ENCODE measurements at regions not wholly inside any gene's neighbourhood (a gene's known extent, or its start where the extent isn't known, plus 50 kb on each side); places are given as distances from the start of the nearest gene placed in this dataset.

DNA sequence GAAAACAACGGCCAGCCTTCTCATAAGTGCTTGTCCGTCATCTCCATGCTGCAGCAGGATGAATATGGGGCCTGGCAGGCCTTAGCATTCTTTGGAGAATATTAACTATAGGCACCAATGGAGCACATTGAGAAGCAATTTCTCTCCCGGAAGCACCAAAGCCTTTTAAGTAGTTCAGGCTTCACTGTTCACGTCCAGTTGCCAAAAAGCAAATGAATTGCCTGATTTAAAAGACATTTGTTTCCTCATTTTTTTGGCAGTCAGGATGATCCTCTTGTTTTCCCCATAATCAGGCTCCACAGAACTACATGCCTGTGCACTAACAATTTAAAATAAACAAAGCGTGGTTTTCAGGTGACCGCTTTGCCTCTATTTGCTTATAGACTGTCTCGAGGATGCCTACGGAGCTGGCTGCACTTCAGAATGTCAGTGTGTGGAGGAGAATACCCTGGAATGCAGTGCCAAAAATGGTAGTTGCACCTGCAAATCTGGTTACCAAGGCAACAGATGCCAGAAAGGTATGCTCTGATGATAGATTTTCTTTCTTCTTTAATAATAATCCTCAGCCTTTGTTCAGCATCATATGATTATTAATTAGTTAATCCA is 725.2 kb upstream of the GOLIM4 start:
- Histone ChIP-seq H3K27me3 (ENCODE audit: insufficient read depth, low read length, poor library complexity) (no peaks in the 10 kb centered on the region), H4K20me1 (ENCODE audit: insufficient read depth, low read length) (no peaks in the 10 kb centered on the region; the same call in 1 of the 2 replicates), H3K4me2 (ENCODE audit: insufficient read depth, low read length) (no peak overlapping the region), H3K36me3 (ENCODE audit: insufficient read depth, low read length) (no peaks in the 10 kb centered on the region), H3K9me3 (ENCODE audit: insufficient read depth, low read length, severe bottlenecking) (no peaks in the 10 kb centered on the region), H2AFZ (ENCODE audit: low read depth, low read length) (no peak overlapping the region), H3K9ac (ENCODE audit: low read depth, low read length) (no peak overlapping the region), H3K79me2 (ENCODE audit: insufficient read depth, low read length) (no peaks in the 10 kb centered on the region), H3K4me3 (ENCODE audit: low read depth in 1 of 2, low read length in 2 of 2) (no peak overlapping the region), H3K27ac (ENCODE audit: low read length) (no peak overlapping the region), H3K4me1 (ENCODE audit: insufficient read depth, low read length) (no peaks in the 10 kb centered on the region)
- TF ChIP-seq, protein P1, sequence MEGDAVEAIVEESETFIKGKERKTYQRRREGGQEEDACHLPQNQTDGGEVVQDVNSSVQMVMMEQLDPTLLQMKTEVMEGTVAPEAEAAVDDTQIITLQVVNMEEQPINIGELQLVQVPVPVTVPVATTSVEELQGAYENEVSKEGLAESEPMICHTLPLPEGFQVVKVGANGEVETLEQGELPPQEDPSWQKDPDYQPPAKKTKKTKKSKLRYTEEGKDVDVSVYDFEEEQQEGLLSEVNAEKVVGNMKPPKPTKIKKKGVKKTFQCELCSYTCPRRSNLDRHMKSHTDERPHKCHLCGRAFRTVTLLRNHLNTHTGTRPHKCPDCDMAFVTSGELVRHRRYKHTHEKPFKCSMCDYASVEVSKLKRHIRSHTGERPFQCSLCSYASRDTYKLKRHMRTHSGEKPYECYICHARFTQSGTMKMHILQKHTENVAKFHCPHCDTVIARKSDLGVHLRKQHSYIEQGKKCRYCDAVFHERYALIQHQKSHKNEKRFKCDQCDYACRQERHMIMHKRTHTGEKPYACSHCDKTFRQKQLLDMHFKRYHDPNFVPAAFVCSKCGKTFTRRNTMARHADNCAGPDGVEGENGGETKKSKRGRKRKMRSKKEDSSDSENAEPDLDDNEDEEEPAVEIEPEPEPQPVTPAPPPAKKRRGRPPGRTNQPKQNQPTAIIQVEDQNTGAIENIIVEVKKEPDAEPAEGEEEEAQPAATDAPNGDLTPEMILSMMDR (IDR thresholded peaks at IDR 0.05; ENCODE audit: borderline replicate concordance, extremely low read depth, low read length, poor library complexity, severe bottlenecking) = no peak
- DNase-seq (no peak), ATAC-seq (ENCODE audit: insufficient read depth, low read depth) (no peak)

DNA sequence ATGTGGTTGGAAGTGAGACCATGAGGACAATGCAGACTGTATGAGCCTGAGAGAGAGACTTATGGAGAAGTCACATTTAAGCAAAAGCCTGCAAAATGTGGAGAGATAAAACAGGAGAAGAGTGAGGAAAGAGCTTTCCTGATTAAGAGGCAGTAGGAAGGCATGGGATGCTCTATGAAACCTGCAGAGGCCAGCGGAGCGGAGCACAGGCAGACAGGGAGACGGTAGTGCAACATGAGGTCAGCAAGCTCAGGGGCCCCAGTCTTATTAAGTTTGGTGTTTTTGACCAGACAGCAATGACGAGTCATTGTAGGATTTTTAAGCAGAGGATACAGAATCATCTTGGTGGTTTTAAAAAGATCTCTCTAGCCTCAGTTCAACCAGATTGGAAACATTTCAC is 721.5 kb upstream of the GOLIM4 start:
- Histone ChIP-seq H3K79me2 (ENCODE audit: insufficient read depth, low read length) (no peaks in the 10 kb centered on the region), H3K4me3 (ENCODE audit: low read depth in 1 of 2, low read length in 2 of 2) (no peak overlapping the region), H3K27ac (ENCODE audit: low read length) (no peak overlapping the region), H3K27me3 (ENCODE audit: insufficient read depth, low read length, poor library complexity) (no peaks in the 10 kb centered on the region), H2AFZ (ENCODE audit: low read depth, low read length) (no peak overlapping the region), H4K20me1 (ENCODE audit: insufficient read depth, low read length) (no peaks in the 10 kb centered on the region; the same call in 1 of the 2 replicates), H3K4me1 (ENCODE audit: insufficient read depth, low read length) (no peaks in the 10 kb centered on the region), H3K36me3 (ENCODE audit: insufficient read depth, low read length) (no peaks in the 10 kb centered on the region), H3K4me2 (ENCODE audit: insufficient read depth, low read length) (no peak overlapping the region), H3K9me3 (ENCODE audit: insufficient read depth, low read length, severe bottlenecking) (no peaks in the 10 kb centered on the region), H3K9ac (ENCODE audit: low read depth, low read length) (no peak overlapping the region)
- TF ChIP-seq, protein P1 (IDR thresholded peaks at IDR 0.05; ENCODE audit: borderline replicate concordance, extremely low read depth, low read length, poor library complexity, severe bottlenecking) = no peak
- no peak for DNase-seq
- ATAC-seq (ENCODE audit: insufficient read depth, low read depth) = no peak

DNA sequence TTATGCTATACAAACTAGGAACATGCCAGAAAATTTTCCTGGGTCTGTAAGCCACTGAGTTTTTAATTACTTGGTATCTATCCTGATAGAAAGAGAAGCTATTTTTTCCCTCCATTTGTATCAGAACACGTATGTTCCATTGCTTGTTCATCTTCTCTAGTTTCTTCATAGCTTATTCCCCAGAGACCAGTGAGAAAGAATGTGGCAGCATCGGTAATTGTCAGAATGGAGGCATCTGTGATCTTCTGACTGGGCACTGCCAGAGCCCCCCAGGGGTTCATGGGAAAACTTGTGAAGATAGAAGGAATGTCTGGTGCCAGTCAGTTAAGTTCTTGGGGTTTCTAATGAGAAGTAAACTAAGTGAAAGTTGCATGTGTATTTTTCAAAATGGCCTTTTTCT is 720.2 kb upstream of the GOLIM4 start:
- H3K9me3 ChIP-seq (ENCODE audit: insufficient read depth, low read length, severe bottlenecking) = no peaks in the 10 kb centered on the region
- no peaks in the 10 kb centered on the region for H3K79me2 ChIP-seq (ENCODE audit: insufficient read depth, low read length)
- no peak overlapping the region for H3K9ac ChIP-seq (ENCODE audit: low read depth, low read length)
- no peaks in the 10 kb centered on the region for H3K4me1 ChIP-seq (ENCODE audit: insufficient read depth, low read length)
- no peak overlapping the region for H3K4me3 ChIP-seq (ENCODE audit: low read depth in 1 of 2, low read length in 2 of 2)
- DNase-seq = no peak
- H3K4me2 ChIP-seq (ENCODE audit: insufficient read depth, low read length) = no peak overlapping the region
- no peak for ATAC-seq (ENCODE audit: insufficient read depth, low read depth)
- no peak for TF ChIP-seq EZH2 (IDR thresholded peaks at IDR 0.05; ENCODE audit: borderline replicate concordance, low read depth, low read length, severe bottlenecking)
- TF ChIP-seq, protein P1 (IDR thresholded peaks at IDR 0.05; ENCODE audit: borderline replicate concordance, extremely low read depth, low read length, poor library complexity, severe bottlenecking) = no peak
- H3K36me3 ChIP-seq (ENCODE audit: insufficient read depth, low read length) = no peaks in the 10 kb centered on the region
- no peak overlapping the region for H2AFZ ChIP-seq (ENCODE audit: low read depth, low read length)
- no peaks in the 10 kb centered on the region; the same call in 1 of the 2 replicates for H4K20me1 ChIP-seq (ENCODE audit: insufficient read depth, low read length)
- H3K27ac ChIP-seq (ENCODE audit: low read length) = no peak overlapping the region
- no peaks in the 10 kb centered on the region for H3K27me3 ChIP-seq (ENCODE audit: insufficient read depth, low read length, poor library complexity)
